PC-3 (cell line): ENCODE measurements at regions not wholly inside any gene's neighbourhood (a gene's known extent, or its start where the extent isn't known, plus 50 kb on each side); places are given as distances from the start of the nearest gene placed in this dataset.

Experiments
- ATAC-seq: fragments of 200-7000 bp; cut with Tn5 transposase; 2 replicates; pipeline ENCODE4 v1.9.1; 2020; ENCODE audit warnings: mild to moderate bottlenecking, moderate library complexity
- BruUV-seq: library from RNA; stranded (reverse); fragments of 400-500 nt; replicated peaks from 2 replicates; lab custom pipeline; 2021; lab: Mats Ljungman, UMichigan
- CTCF ChIA-PET: fragments of 300-600 bp; sonication (Branson Sonifier 250); formaldehyde crosslinking; loops from one replicate; lab custom pipeline; 2022; ENCODE audit warnings: antibody characterized with exemption; lab: Charles Lee
- POLR2A ChIA-PET: fragments of 300-600 bp; sonication (Branson Sonifier 250); formaldehyde crosslinking; loops from one replicate; lab custom pipeline; 2022; ENCODE audit warnings: antibody characterized with exemption; ENCODE audit not compliant: unreplicated experiment; lab: Charles Lee
- DNase-seq: peaks from one replicate; pipeline ENCODE4 v3.0.0-alpha.2; 2015
- H2AFZ ChIP-seq: fragments of 300-600 bp; sonication (generic); 2 replicates; pipeline ENCODE4 v1.6.0; 2016; ENCODE audit warnings: antibody characterized with exemption, low read length
- H3F3A ChIP-seq: fragments of 300-600 bp; sonication (generic); one replicate; pipeline ENCODE4 v1.6.0; 2017; ENCODE audit warnings: antibody characterized with exemption, low read length, control low read depth, mild to moderate bottlenecking; ENCODE audit not compliant: unreplicated experiment
- H3K27ac ChIP-seq: fragments of 300-600 bp; sonication (generic); 2 replicates; pipeline ENCODE4 v1.5.1; 2016; ENCODE audit warnings: mild to moderate bottlenecking, low read length
- H3K27me3 ChIP-seq: fragments of 300-600 bp; sonication (generic); 2 replicates; pipeline ENCODE4 v1.6.1; 2016; ENCODE audit warnings: low read length, mixed read lengths
- H3K36me3 ChIP-seq: fragments of 300-600 bp; sonication (generic); 2 replicates; pipeline ENCODE4 v1.6.1; 2016; ENCODE audit warnings: low read depth, mixed run types, low read length, mixed read lengths
- H3K4me1 ChIP-seq: fragments of 300-600 bp; sonication (generic); 2 replicates; pipeline ENCODE4 v1.5.1; 2016; ENCODE audit warnings: low read length; ENCODE audit not compliant: insufficient read depth
- H3K4me2 ChIP-seq: fragments of 300-600 bp; sonication (generic); 2 replicates; pipeline ENCODE4 v1.6.0; 2016; ENCODE audit warnings: low read length
- H3K4me3 ChIP-seq: fragments of 300-600 bp; sonication (generic); 2 replicates; pipeline ENCODE4 v1.5.1; 2016; ENCODE audit warnings: mild to moderate bottlenecking, low read length, mixed read lengths
- H3K79me2 ChIP-seq: fragments of 300-600 bp; sonication (generic); 2 replicates; pipeline ENCODE4 v1.6.1; 2017; ENCODE audit warnings: low read length, mixed read lengths
- H3K9ac ChIP-seq: fragments of 300-600 bp; sonication (generic); 2 replicates; pipeline ENCODE4 v1.6.0; 2016; ENCODE audit warnings: mild to moderate bottlenecking, low read length
- H3K9me2 ChIP-seq: fragments of 300-600 bp; sonication (generic); replicated peaks from 2 replicates; pipeline ENCODE4 v1.6.1; 2016; ENCODE audit warnings: mixed run types, low read length, mixed read lengths
- H3K9me3 ChIP-seq: fragments of 300-600 bp; sonication (generic); 2 replicates; pipeline ENCODE4 v1.6.1; 2016; ENCODE audit warnings: low read length, mixed read lengths
- H4K20me1 ChIP-seq: fragments of 300-600 bp; sonication (generic); 2 replicates; pipeline ENCODE4 v1.6.1; 2016; ENCODE audit warnings: low read length, mixed read lengths
- EZH2 ChIP-seq: fragments of 300-600 bp; sonication (generic); IDR thresholded peaks from one replicate; pipeline ENCODE4 v1.6.1; 2017; ENCODE audit warnings: antibody characterized with exemption, mild to moderate bottlenecking, low read length; ENCODE audit not compliant: unreplicated experiment
- EZH2phosphoT487 ChIP-seq: fragments of 300-600 bp; sonication (generic); IDR thresholded peaks from 2 replicates; pipeline ENCODE4 v1.6.1; 2018; ENCODE audit warnings: mild to moderate bottlenecking, antibody characterized with exemption, low read length, borderline replicate concordance
- intact Hi-C: fragments of 100-400 bp; cut with micrococcal nuclease; formaldehyde crosslinking; loops from 2 replicates; pipeline ENCODE4 v1.9.0; 2023
- TF ChIP-seq, protein P1 (sequence below): fragments of 300-600 bp; sonication (generic); conservative IDR thresholded peaks from 2 replicates; pipeline ENCODE4 v1.5.1; 2017; ENCODE audit warnings: antibody characterized with exemption, low read depth, mild to moderate bottlenecking, low read length

DNA sequence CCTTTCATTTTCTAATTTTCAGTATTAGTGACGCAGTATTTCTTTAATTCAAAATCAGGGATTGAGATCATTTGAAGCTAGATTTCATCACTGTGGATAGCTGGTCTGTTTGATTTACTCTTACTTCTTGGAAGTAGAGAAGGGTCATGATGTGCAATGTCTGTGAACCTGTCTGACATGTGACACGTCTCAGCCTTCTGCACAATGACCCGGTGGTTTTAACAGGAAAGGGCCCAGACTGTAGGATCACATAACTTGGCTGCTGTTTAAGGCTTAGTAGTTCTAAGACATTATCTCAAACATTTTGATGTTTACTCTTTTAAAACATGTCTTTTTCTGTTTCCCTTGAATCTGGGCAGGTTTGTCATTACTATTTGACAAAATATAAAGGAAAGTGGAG, 823.3 kb upstream of the NUDT12 start:
- no peaks in the 10 kb centered on the region for H3K27me3 ChIP-seq
- H3K9me3 ChIP-seq = no peaks in the 10 kb centered on the region
- ChIA-PET POLR2A (no interaction called here), CTCF (no interaction called here)
- no peaks in the 10 kb centered on the region for H3F3A ChIP-seq
- no TSS peak for BruUV-seq
- 0 out of 2 replicates have a peak, but pooled peaks cover 4% of the 10 kb centered on the region for H3K9me2 ChIP-seq
- intact Hi-C loops = no loop called here
- H3K4me2 ChIP-seq = no peak overlapping the region
- TF ChIP-seq, protein P1, sequence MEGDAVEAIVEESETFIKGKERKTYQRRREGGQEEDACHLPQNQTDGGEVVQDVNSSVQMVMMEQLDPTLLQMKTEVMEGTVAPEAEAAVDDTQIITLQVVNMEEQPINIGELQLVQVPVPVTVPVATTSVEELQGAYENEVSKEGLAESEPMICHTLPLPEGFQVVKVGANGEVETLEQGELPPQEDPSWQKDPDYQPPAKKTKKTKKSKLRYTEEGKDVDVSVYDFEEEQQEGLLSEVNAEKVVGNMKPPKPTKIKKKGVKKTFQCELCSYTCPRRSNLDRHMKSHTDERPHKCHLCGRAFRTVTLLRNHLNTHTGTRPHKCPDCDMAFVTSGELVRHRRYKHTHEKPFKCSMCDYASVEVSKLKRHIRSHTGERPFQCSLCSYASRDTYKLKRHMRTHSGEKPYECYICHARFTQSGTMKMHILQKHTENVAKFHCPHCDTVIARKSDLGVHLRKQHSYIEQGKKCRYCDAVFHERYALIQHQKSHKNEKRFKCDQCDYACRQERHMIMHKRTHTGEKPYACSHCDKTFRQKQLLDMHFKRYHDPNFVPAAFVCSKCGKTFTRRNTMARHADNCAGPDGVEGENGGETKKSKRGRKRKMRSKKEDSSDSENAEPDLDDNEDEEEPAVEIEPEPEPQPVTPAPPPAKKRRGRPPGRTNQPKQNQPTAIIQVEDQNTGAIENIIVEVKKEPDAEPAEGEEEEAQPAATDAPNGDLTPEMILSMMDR = no peak
- no peak for TF ChIP-seq EZH2
- no peak overlapping the region for H3K4me3 ChIP-seq
- DNase-seq (no peak), ATAC-seq (no peak)
- H3K36me3 ChIP-seq = no peaks in the 10 kb centered on the region
- no peaks in the 10 kb centered on the region for H3K4me1 ChIP-seq
- no peak overlapping the region for H2AFZ ChIP-seq
- no peaks in the 10 kb centered on the region for H3K79me2 ChIP-seq
- no peaks in the 10 kb centered on the region for H4K20me1 ChIP-seq
- H3K9ac ChIP-seq = no peak overlapping the region
- H3K27ac ChIP-seq = no peak overlapping the region

DNA sequence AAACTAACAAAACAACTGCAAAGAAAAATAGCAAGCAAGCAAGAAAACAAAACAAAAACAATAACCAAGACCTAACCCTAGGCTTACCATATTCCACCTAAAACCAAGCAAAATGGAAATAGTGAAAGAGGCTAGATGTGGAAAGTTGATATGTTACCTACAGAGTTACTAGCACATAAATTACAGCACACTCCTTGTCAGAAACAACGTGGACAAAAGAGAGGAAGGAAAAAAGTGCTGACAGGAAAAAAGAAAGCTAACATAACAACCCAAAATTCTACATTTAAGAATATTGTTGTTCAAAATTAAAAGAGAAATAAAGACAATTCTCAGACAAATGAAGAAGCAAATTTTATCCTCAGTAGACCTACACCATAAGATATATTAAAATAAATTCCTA, 812.8 kb upstream of the NUDT12 start:
- Histone ChIP-seq H3K4me2 (no peak overlapping the region), H4K20me1 (no peaks in the 10 kb centered on the region), H3K9me3 (no peaks in the 10 kb centered on the region), H3F3A (no peaks in the 10 kb centered on the region), H3K27me3 (no peaks in the 10 kb centered on the region), H3K4me3 (no peak overlapping the region), H2AFZ (no peak overlapping the region), H3K79me2 (no peaks in the 10 kb centered on the region), H3K9me2 (no peaks in the 10 kb centered on the region), H3K36me3 (no peaks in the 10 kb centered on the region), H3K9ac (no peak overlapping the region), H3K4me1 (peaks cover 17% of the 10 kb centered on the region), H3K27ac (no peak overlapping the region)
- ChIA-PET CTCF (no interaction called here), POLR2A (no interaction called here)
- intact Hi-C loops = loop anchor here (10.0 kb wide), 1 partner anchor 289 kb away; no protein-coding TSS in a partner anchor
- ATAC-seq (no peak), DNase-seq (no peak)
- no peak for TF ChIP-seq EZH2
- TF ChIP-seq, protein P1 = no peak
- TF ChIP-seq EZH2phosphoT487 = no peak
- no TSS peak for BruUV-seq

DNA sequence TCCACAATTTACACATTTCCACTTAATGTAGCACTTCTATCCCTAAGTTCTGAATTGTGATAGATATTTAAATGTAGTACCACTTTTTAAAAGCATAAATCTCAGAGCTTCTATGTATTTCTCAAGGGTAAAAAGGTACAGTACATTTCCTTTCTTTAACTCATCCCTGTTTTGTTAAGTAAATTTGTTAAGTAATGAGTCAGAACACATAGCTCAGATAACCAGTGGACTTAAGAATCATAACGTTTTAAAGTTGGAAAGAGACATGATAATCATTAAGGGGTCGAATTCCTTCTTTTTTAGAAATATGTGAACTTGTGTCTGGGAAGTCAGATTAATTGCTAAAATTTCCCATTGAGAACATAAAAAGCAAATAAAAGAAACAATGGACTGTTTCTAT, 810.2 kb upstream of the NUDT12 start:
- peak; percentile 30 for DNase-seq
- Histone ChIP-seq H3F3A (no peaks in the 10 kb centered on the region), H3K4me3 (no peak overlapping the region), H3K27ac (peak overlapping the region; percentile 2; the same call in 1 of the 2 replicates), H3K9me3 (no peaks in the 10 kb centered on the region), H3K9ac (no peak overlapping the region), H3K79me2 (no peaks in the 10 kb centered on the region), H3K4me1 (peaks cover 17% of the 10 kb centered on the region), H3K4me2 (peak overlapping the region; percentile 6), H3K27me3 (no peaks in the 10 kb centered on the region), H2AFZ (0 out of 2 replicates have a peak overlapping the region, but pooled peaks have one; percentile 14), H4K20me1 (no peaks in the 10 kb centered on the region), H3K36me3 (no peaks in the 10 kb centered on the region), H3K9me2 (no peaks in the 10 kb centered on the region)
- peak; percentile 81 for ATAC-seq
- BruUV-seq = no TSS peak
- TF ChIP-seq EZH2phosphoT487 (no peak), EZH2 (no peak)
- TF ChIP-seq, protein P1 = no peak
- ChIA-PET CTCF (interaction anchor here (0.5 kb wide), 1 partner anchor 595 kb away, joined by 4 read pairs; no protein-coding TSS in a partner anchor), POLR2A (no interaction called here)
- intact Hi-C loops = loop anchor here (5.0 to 10.0 kb wide), 2 partner anchors 35 to 292 kb away; no protein-coding TSS in a partner anchor
